ENCODE measurements at regions not wholly inside any gene's neighbourhood (a gene's known extent, or its start where the extent isn't known, plus 50 kb on each side); places are given as distances from the start of the nearest gene placed in this dataset.

DNA sequence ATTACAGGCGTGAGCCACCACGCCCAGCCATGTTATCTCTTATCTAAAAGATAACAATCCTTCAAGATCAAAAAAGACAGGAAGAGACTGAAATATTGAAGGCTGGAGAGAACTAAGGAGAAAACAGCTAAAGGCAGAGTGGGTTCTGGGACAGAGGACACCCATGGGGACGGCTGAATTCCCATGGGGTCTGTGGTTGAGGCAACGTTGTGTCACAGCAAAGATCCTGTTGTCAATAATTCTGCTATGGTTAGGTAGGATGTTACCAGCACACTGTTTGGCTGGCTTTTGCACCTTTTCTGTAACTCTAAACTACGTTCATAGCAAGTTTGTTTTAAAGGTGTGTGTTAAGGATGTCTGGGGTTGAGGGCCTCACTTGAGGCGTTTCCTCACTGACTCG is 137.7 kb upstream of the APCDD1 start:
- no peak for TF ChIP-seq EZH2phosphoT487 (IDR thresholded peaks at IDR 0.05; ENCODE audit: insufficient read depth, low read depth)
- TF ChIP-seq EZH2 (IDR thresholded peaks at IDR 0.05; ENCODE audit: insufficient read depth, poor library complexity, severe bottlenecking), result no peak

All from GM23248 (cell line).